ENCODE measurements at regions not wholly inside any gene's neighbourhood (a gene's known extent, or its start where the extent isn't known, plus 50 kb on each side); places are given as distances from the start of the nearest gene placed in this dataset.

GRCh38 chr1:239672256-239672655, 285.9 kb downstream of the CHRM3 start:
- Histone ChIP-seq H3K4me3 (no peak overlapping the region), H3K36me3 (no peaks in the 10 kb centered on the region), H3K27ac (no peak overlapping the region), H3K27me3 (no peaks in the 10 kb centered on the region), H3K4me1 (no peaks in the 10 kb centered on the region), H3K9me3 (no peaks in the 10 kb centered on the region)
- no peak for DNase-seq (ENCODE audit: extremely low spot score in 2 of 2)
- TF ChIP-seq POLR2AphosphoS5 (IDR thresholded peaks at IDR 0.05; ENCODE audit: insufficient read depth in 1 of 2, low read depth in 1 of 2) (no peak), CTCF (IDR thresholded peaks at IDR 0.05) (no peak), POLR2A (IDR thresholded peaks at IDR 0.05) (no peak)
- intact Hi-C loops (cut with DNase I), result no loop called here

GRCh38 chr1:239675735-239676134, 289.4 kb downstream of the CHRM3 start:
- no peak for DNase-seq (ENCODE audit: extremely low spot score in 2 of 2)
- Histone ChIP-seq H3K27me3 (no peaks in the 10 kb centered on the region), H3K36me3 (no peaks in the 10 kb centered on the region), H3K9me3 (no peaks in the 10 kb centered on the region), H3K27ac (no peak overlapping the region), H3K4me1 (no peaks in the 10 kb centered on the region), H3K4me3 (no peak overlapping the region)
- intact Hi-C loops (cut with DNase I), result no loop called here
- TF ChIP-seq POLR2A (IDR thresholded peaks at IDR 0.05), result no peak
- TF ChIP-seq POLR2AphosphoS5 (IDR thresholded peaks at IDR 0.05; ENCODE audit: insufficient read depth in 1 of 2, low read depth in 1 of 2), result no peak
- TF ChIP-seq CTCF (IDR thresholded peaks at IDR 0.05), result no peak

DNA sequence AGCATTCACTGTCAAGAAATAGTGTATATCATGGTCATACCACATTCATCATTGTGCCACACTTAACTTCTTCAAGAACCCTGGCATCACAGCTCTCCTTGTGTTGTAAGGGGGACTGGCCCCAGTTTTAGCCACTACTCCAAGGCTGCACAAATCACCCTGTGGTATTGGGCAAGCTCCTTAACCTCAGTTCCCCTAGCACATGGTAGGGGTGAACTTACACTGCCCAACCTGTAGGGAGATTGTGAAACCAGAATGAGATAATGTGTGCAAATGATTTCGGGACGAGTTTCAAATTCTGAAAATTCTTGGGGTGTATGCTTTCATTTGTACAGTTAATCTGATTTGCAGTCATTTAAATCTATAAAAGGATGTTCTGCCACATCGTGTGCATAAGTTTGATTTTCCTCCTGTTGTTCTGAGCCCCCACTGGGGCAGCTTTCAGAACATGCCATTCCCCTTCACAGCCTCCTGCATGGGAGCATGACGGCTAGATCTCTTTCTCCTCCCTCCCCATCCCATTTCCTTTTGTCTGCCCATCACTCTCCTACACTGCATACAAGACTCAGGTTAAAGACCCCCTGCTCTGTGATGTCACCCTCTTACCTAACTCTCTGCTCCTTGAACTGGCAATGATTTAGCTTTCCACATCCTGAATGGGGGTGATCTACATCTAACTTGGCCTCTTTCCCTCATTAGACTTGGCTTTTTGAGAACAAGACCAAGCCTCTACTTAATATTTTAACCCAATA, 290.3 kb downstream of the CHRM3 start:
- H3K27ac ChIP-seq, result no peak overlapping the region
- no peaks in the 10 kb centered on the region for H3K27me3 ChIP-seq
- H3K4me1 ChIP-seq, result no peaks in the 10 kb centered on the region
- TF ChIP-seq CTCF (IDR thresholded peaks at IDR 0.05) (no peak), POLR2A (IDR thresholded peaks at IDR 0.05) (no peak), POLR2AphosphoS5 (IDR thresholded peaks at IDR 0.05; ENCODE audit: insufficient read depth in 1 of 2, low read depth in 1 of 2) (no peak)
- no peaks in the 10 kb centered on the region for H3K36me3 ChIP-seq
- H3K4me3 ChIP-seq, result no peak overlapping the region
- no peak for DNase-seq (ENCODE audit: extremely low spot score in 2 of 2)
- H3K9me3 ChIP-seq, result no peaks in the 10 kb centered on the region
- intact Hi-C loops (cut with DNase I), result no loop called here

GRCh38 chr1:239677362-239677761, 291.0 kb downstream of the CHRM3 start:
- no peaks in the 10 kb centered on the region for H3K36me3 ChIP-seq
- no peak overlapping the region for H3K27ac ChIP-seq
- intact Hi-C loops (cut with DNase I), result no loop called here
- TF ChIP-seq POLR2AphosphoS5 (IDR thresholded peaks at IDR 0.05; ENCODE audit: insufficient read depth in 1 of 2, low read depth in 1 of 2) (no peak), POLR2A (IDR thresholded peaks at IDR 0.05) (no peak), CTCF (IDR thresholded peaks at IDR 0.05) (no peak)
- no peak overlapping the region for H3K4me3 ChIP-seq
- no peaks in the 10 kb centered on the region for H3K9me3 ChIP-seq
- no peaks in the 10 kb centered on the region for H3K4me1 ChIP-seq
- no peak for DNase-seq (ENCODE audit: extremely low spot score in 2 of 2)
- H3K27me3 ChIP-seq, result no peaks in the 10 kb centered on the region

GRCh38 chr1:239678181-239678580, 291.8 kb downstream of the CHRM3 start:
- Histone ChIP-seq H3K27ac (no peak overlapping the region), H3K4me1 (no peaks in the 10 kb centered on the region), H3K9me3 (no peaks in the 10 kb centered on the region), H3K27me3 (no peaks in the 10 kb centered on the region), H3K36me3 (no peaks in the 10 kb centered on the region), H3K4me3 (no peak overlapping the region)
- intact Hi-C loops (cut with DNase I), result no loop called here
- TF ChIP-seq POLR2AphosphoS5 (IDR thresholded peaks at IDR 0.05; ENCODE audit: insufficient read depth in 1 of 2, low read depth in 1 of 2), result no peak
- TF ChIP-seq POLR2A (IDR thresholded peaks at IDR 0.05), result no peak
- no peak for TF ChIP-seq CTCF (IDR thresholded peaks at IDR 0.05)
- no peak for DNase-seq (ENCODE audit: extremely low spot score in 2 of 2)

Data from vagina (tissue), 2 donors.